Astrocyte of the cerebellum (primary cell): ENCODE measurements at regions not wholly inside any gene's neighbourhood (a gene's known extent, or its start where the extent isn't known, plus 50 kb on each side); places are given as distances from the start of the nearest gene placed in this dataset.
"Not testable (repeated sequence)": the region's sequence is repeated elsewhere in the genome, so short reads cannot be mapped to it uniquely, and the experiment has no call there.

ENCODE experiments used
- DNase-seq: peaks from one replicate; pipeline ENCODE4 v3.0.0-alpha.2; 2011; ENCODE audit warnings: low read depth
- H3K4me3 ChIP-seq: 2 replicates; pipeline ENCODE4 v1.5.1; 2011; ENCODE audit warnings: mild to moderate bottlenecking, low read depth, low read length, moderate library complexity
- in situ Hi-C: cut with HindIII; loops from 2 replicates; pipeline ENCODE4 v1.10.0; 2017; ENCODE audit warnings: low sequenced_read_pairs
- TF ChIP-seq, protein P1 (sequence below): IDR thresholded peaks from 2 replicates; pipeline ENCODE4 v1.5.1; 2012; ENCODE audit warnings: low read length, low read depth, moderate library complexity, mild to moderate bottlenecking; ENCODE audit errors: missing control alignments

DNA sequence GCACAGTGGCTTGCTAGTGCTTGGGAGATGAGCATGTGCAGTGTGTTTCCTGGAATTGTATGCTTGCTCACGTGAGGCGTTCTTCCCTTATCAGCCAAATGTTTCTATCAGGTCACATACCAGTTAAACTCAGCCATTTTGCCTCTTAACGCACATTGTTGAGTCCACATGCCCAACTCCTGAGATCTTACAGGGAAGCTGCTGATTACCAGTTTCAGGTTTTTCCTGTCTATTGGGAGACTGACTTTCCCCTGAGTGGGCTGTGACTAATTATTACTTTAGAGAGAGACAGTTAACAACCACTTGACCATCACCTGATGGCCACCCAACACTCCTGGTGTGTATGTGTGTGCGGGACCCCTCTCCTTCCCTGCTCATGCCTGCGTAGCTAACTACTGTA is 161.3 kb upstream of the PTGFR start:
- DNase-seq = no peak
- in situ Hi-C loops = no loop called here
- no peak overlapping the region for H3K4me3 ChIP-seq
- TF ChIP-seq, protein P1, sequence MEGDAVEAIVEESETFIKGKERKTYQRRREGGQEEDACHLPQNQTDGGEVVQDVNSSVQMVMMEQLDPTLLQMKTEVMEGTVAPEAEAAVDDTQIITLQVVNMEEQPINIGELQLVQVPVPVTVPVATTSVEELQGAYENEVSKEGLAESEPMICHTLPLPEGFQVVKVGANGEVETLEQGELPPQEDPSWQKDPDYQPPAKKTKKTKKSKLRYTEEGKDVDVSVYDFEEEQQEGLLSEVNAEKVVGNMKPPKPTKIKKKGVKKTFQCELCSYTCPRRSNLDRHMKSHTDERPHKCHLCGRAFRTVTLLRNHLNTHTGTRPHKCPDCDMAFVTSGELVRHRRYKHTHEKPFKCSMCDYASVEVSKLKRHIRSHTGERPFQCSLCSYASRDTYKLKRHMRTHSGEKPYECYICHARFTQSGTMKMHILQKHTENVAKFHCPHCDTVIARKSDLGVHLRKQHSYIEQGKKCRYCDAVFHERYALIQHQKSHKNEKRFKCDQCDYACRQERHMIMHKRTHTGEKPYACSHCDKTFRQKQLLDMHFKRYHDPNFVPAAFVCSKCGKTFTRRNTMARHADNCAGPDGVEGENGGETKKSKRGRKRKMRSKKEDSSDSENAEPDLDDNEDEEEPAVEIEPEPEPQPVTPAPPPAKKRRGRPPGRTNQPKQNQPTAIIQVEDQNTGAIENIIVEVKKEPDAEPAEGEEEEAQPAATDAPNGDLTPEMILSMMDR = no peak

DNA sequence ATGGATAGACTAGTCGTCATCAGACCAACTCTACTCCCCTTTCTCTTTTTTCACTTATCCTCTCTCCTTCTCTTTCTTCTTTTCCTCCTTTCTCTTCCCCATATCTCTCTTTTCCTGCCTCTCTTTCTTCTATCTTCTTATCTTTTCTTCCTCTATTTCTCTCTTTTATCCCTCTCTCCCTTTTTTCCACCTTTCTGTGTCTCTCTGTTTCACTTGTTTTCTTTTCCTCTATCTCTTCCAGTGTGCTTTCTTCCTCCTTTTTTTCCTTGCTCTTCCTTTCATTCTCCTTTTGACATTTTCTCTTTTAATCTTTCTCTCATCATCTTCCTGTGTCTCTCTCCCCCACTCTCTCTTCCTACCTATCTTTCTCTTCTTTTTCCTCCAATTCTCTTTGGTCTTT is 159.0 kb upstream of the PTGFR start:
- no peak for DNase-seq
- in situ Hi-C loops = no loop called here
- TF ChIP-seq, protein P1 = no peak
- no peak overlapping the region for H3K4me3 ChIP-seq

DNA sequence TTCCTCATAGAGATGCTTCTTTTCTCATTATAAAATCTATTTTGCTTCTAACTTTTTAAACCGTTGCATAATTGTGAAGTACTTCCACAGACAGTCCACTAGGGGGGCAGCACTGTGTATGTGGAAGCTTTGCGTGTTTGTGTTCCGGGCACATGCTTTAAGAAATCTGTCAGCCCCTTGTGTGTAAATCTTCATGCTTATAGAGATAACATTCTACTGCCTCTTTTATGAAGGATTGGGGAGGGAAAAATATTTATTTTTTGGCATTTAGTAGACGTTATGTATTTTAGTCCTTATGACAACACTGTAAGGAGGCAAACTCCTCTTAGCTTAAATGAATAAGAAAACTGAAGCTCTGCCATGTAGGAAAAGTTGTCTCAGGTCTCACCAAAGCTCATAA is 157.3 kb upstream of the PTGFR start:
- no peak overlapping the region for H3K4me3 ChIP-seq
- in situ Hi-C loops = no loop called here
- TF ChIP-seq, protein P1 = peak; percentile 71
- DNase-seq = no peak

DNA sequence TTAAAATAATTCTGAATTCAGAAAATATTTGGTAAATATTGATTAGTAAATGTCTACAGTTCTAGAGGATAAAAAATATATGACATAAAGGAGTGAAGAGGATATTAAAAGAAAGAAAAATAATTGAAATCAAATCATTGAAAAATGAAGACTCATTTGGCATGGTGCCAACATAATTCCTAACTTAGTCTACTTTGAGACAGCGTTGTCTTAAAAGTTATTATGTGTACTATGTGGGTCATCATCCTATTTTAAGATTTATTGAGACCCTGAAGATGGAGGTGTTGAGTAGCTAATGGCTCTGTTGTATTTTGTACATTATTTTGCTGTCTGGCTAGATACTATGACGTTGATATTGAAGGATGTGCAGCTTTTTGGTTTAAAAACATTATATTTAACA is 156.7 kb upstream of the PTGFR start:
- in situ Hi-C loops = no loop called here
- TF ChIP-seq, protein P1 = no peak
- H3K4me3 ChIP-seq = no peak overlapping the region
- DNase-seq = no peak

DNA sequence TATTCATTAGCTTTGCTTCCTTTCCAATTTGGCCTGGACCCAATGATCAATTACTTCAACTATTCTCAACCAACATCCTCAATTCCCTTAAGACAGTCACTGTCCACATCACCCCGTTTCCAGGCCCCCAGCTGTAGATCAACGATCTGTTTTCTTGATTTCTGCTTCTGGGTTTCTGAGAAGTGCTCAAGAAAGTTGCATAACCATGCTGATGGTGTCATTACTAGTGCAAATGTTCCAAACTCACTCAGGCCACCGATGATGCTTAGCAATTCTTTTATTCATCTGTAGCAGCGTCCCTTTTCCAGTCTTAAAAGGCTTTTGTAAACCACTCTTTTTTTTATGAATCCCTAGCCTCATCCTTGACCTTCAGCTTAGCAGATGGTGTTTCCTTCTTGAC is 155.8 kb upstream of the PTGFR start:
- DNase-seq = no peak
- in situ Hi-C loops = no loop called here
- H3K4me3 ChIP-seq = no peak overlapping the region
- TF ChIP-seq, protein P1 = no peak

DNA sequence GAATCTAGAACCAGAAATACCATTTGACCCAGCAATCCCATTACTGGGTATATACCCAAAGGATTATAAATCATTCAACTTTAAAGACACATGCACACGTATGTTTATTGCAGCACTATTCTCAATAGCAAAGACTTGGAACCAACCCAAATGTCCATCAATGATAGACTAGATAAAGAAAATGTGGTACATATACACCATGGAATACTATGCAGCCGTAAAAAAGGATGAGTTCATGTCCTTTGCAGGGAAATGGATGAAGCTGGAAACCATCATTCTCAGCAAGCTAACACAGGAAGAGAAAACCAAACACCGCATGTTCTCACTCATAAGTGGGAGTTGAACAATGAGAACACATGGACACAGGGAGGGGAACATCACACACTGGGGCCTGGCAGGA is 154.0 kb upstream of the PTGFR start:
- H3K4me3 ChIP-seq, DNase-seq, in situ Hi-C loops: not testable (repeated sequence)

DNA sequence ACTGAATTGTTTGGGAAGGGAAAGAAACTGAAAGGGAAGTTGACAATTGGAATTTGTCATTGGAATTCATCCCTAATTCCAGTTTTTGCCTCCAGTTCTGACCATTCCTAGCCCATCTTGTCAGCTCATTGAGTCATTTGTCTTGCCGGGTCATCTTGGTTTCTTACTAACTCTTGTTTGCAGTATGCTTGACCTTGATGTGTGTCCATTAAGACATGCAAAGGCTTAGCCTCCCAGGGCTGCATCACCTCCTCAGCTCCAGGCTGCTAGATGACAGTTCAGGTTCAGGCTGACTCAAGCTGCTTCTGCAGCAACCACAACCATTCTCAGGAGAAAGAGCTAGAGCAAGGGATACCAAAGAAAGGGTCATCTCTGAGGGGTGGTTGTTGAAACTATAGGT is 151.3 kb upstream of the PTGFR start:
- in situ Hi-C loops = no loop called here
- DNase-seq = no peak
- no peak overlapping the region for H3K4me3 ChIP-seq
- TF ChIP-seq, protein P1 = no peak
